ENCODE measurements at regions not wholly inside any gene's neighbourhood (a gene's known extent, or its start where the extent isn't known, plus 50 kb on each side); places are given as distances from the start of the nearest gene placed in this dataset.

- TF ChIP-seq, protein P1, sequence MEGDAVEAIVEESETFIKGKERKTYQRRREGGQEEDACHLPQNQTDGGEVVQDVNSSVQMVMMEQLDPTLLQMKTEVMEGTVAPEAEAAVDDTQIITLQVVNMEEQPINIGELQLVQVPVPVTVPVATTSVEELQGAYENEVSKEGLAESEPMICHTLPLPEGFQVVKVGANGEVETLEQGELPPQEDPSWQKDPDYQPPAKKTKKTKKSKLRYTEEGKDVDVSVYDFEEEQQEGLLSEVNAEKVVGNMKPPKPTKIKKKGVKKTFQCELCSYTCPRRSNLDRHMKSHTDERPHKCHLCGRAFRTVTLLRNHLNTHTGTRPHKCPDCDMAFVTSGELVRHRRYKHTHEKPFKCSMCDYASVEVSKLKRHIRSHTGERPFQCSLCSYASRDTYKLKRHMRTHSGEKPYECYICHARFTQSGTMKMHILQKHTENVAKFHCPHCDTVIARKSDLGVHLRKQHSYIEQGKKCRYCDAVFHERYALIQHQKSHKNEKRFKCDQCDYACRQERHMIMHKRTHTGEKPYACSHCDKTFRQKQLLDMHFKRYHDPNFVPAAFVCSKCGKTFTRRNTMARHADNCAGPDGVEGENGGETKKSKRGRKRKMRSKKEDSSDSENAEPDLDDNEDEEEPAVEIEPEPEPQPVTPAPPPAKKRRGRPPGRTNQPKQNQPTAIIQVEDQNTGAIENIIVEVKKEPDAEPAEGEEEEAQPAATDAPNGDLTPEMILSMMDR (IDR thresholded peaks at IDR 0.05) = no peak
- TF ChIP-seq POLR2AphosphoS5 (IDR thresholded peaks at IDR 0.05; ENCODE audit: low read depth, low read length) (no peak), TCF7L2 (IDR thresholded peaks at IDR 0.05; ENCODE audit: low read depth, low read length) (no peak)
These were observed 1320.6 kb downstream of the LRFN5 start for GRCh38 chr14:42927313-42927712.

All from Panc1 (cell line).